NCI-H446 (cell line): ENCODE measurements at regions not wholly inside any gene's neighbourhood (a gene's known extent, or its start where the extent isn't known, plus 50 kb on each side); places are given as distances from the start of the nearest gene placed in this dataset.
"Not testable (repeated sequence)": the region's sequence is repeated elsewhere in the genome, so short reads cannot be mapped to it uniquely, and the experiment has no call there.

Source experiments
- DNase-seq, 2 experiments: peaks; one replicate each; lab custom pipeline; 2025; lab: John Stamatoyannopoulos, UW

- no peak for DNase-seq
These were observed 765.7 kb upstream of the IGFBP7 start for GRCh38 chr4:57875829-57876392.

GRCh38 chr4:57866468-57867171 lies 756.4 kb upstream of the IGFBP7 start:
- no peak for DNase-seq

GRCh38 chr4:57865264-57865663 lies 755.1 kb upstream of the IGFBP7 start:
- no peak for DNase-seq

GRCh38 chr4:57854748-57855147 lies 744.6 kb upstream of the IGFBP7 start:
- no peak for DNase-seq

GRCh38 chr4:57850141-57850540 lies 740.0 kb upstream of the IGFBP7 start:
- DNase-seq: no peak

- DNase-seq: no peak
These were observed 721.9 kb upstream of the IGFBP7 start for GRCh38 chr4:57832083-57832482.

- DNase-seq: no peak
These were observed 679.5 kb upstream of the IGFBP7 start for GRCh38 chr4:57789666-57790065.

- DNase-seq: no peak
These were observed 667.7 kb upstream of the IGFBP7 start for GRCh38 chr4:57777876-57778275.

- DNase-seq: no peak
These were observed 664.5 kb upstream of the IGFBP7 start for GRCh38 chr4:57774681-57775080.

- DNase-seq: no peak
These were observed 664.0 kb upstream of the IGFBP7 start for GRCh38 chr4:57774171-57774570.

GRCh38 chr4:57766341-57766740 lies 656.2 kb upstream of the IGFBP7 start:
- DNase-seq: no peak

GRCh38 chr4:57764856-57765255 lies 654.7 kb upstream of the IGFBP7 start:
- no peak for DNase-seq

GRCh38 chr4:57763070-57763469 lies 652.9 kb upstream of the IGFBP7 start:
- no peak for DNase-seq

- DNase-seq: no peak
These were observed 630.5 kb upstream of the IGFBP7 start for GRCh38 chr4:57740625-57741190.

- no peak for DNase-seq
These were observed 626.6 kb upstream of the IGFBP7 start for GRCh38 chr4:57736781-57737180.

- no peak for DNase-seq
These were observed 624.0 kb upstream of the IGFBP7 start for GRCh38 chr4:57734104-57734670.

GRCh38 chr4:57729775-57730570 lies 619.8 kb upstream of the IGFBP7 start:
- not testable (repeated sequence) for DNase-seq

- no peak for DNase-seq
These were observed 616.0 kb upstream of the IGFBP7 start for GRCh38 chr4:57726154-57726553.

- DNase-seq: no peak
These were observed 609.3 kb upstream of the IGFBP7 start for GRCh38 chr4:57719456-57719855.

- not testable (repeated sequence) for DNase-seq
These were observed 604.1 kb upstream of the IGFBP7 start for GRCh38 chr4:57714313-57714712.

- DNase-seq: no peak
These were observed 599.9 kb upstream of the IGFBP7 start for GRCh38 chr4:57710053-57710452.

GRCh38 chr4:57691370-57691769 lies 581.2 kb upstream of the IGFBP7 start:
- DNase-seq: no peak
